CD4-positive, alpha-beta T cell treated with Interferon gamma for 1 hour (primary cell): ENCODE measurements at regions not wholly inside any gene's neighbourhood (a gene's known extent, or its start where the extent isn't known, plus 50 kb on each side); places are given as distances from the start of the nearest gene placed in this dataset.
"Not testable (repeated sequence)": the region's sequence is repeated elsewhere in the genome, so short reads cannot be mapped to it uniquely, and the experiment has no call there.

ENCODE experiments used
- DNase-seq: peaks from one replicate; pipeline ENCODE4 v3.0.0-alpha.2; 2020

DNA sequence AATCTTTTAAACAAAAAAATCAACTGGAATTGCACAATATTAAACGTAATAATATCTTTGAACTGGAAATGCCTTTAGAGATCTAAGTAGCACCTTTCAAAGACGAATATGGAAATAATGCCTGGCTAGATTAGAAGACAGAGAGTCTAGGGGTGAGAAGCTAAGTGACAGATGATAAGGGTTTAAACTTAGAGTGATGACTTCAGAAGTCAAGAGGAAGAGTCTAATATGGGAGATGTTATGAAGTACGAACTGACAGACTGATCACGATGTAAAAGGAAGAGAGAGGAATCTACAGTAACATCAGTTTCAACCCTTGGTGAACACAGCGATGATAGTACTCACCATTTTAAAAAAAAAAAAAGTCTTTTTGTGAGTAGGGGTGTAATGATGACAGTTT, 57.9 kb downstream of the HINT1 start:
- no peak for DNase-seq

DNA sequence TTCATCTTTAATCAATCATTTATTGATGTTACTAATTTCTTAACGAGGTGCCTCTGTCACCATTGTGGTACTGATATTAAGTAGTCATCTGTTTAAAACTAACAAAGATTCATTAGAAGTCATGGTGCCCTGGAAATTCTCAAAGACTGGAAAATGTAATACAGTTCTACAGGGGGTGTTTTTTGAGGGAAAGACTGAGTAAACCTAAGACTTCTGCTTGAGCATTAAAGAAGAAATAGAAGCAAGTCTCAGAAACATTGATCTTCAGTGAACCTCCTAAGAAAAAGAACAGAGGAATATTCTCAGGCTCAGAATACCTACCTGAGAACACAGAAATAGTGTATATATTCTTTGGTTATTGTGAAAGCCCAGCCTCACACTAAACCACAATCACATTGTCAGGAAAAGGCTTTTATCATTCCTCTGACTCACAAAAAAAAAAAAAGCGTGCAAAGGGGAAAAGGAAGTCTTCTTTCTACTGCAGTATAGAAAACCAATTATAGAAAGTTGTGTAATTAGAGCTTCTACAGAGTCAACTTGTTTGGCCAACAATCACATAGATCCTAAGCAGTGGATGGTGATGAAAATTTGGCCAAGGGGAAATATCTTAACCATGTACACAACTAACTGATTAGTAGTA, 60.8 kb downstream of the HINT1 start:
- DNase-seq: no peak

DNA sequence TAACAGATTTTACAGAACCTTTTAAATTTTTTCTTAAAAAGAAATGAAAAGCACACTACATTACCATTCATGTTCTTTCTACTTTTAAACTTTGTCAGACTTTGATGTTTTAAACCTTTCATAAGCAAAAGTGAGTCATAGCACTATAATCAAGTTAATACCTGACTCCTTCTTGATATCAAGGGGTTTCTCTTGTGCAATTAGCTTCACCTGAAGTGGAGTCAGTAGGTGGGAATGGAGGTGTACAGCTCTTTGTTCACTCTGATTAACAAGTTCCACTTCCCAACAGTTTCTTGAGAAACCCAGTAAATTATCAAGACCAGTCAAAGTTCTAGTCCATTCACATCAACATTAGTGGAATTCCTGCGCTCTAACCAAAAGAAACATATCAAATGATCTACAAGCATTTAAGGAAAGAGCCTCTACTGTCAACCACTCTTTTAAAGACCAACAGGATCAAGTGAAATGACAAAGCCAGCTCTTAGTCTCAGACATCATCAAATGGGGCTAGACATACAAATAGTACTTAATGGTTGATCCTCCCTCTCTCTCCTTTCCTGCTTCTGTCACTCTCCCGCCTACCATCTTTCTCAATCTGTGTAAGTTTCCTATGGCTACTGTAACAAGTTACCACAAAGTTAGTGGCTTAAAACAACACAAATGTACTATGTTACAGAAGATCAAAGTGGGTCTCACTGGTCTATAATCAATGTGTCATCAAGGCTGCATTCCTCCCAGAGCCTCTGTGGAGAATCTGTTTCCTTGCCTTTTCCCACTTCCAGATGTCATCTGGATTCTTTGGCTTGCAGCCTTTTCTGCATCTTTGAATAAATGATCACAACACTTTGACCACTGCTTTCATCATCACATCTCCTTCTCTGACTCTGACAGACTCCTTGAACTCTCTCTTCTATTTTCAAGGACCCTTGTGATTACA, 68.0 kb downstream of the HINT1 start:
- DNase-seq: no peak

DNA sequence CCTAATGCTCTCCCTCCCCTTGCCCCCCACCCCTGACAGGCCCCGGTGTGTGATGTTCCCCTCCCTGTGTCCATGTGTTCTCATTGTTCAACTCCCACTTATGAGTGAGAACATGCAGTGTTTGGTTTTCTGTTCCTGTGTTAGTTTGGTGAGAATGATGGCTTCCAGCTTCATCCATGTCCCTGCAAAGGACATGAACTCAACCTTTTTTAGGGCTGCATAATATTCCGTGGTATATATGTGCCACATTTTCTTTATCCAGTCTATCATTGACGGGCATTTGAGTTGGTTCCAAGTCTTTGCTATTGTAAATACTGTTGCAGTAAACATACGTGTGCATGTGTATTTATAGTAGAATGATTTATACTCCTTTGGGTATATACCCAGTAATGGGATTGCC, 69.5 kb downstream of the HINT1 start:
- not testable (repeated sequence) for DNase-seq

DNA sequence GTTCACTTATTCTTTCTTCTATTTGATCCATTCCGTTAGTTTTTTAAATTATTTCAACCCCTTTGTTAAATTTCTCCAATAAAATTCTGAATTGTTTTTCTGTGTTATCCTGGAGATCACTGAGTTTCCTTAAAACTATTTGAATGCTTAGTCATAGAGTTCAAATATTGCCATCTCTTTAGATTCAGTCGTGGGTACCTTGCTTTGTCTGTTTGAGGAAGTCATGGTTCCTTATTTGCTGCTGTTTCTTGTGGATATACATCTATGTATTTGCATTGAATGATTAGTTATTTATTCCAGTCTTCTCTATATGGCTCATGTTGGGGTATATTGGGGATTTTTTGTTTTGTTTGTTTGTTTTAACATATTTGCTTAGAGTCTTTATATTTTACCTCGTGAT, 80.6 kb downstream of the HINT1 start:
- no peak for DNase-seq

DNA sequence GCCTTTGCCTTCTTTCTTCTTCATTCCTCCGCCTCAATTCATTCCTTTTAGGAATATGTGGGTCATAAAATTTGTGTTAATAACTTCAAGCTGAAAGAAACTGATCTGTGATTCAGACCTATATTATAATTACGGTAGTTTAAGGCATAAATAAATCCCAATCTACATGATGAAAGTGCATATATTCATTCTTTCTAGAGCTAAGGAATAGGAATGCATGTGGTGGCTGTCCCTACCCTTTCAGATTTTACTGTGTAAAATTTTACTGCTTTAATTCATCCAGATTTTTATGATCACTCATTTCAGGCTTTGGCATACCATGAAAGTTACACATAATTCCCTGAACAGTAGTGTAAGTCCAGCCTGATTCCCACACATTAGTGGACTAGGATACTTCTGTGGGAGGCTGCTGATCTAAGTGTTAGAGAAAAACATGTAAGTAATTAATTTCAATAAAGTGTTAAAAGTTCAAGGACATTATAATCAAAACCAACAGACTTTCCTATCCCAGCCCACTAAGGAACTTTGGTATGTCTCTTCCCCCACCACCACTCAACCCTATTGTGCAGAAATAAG, 83.1 kb downstream of the HINT1 start:
- no peak for DNase-seq

DNA sequence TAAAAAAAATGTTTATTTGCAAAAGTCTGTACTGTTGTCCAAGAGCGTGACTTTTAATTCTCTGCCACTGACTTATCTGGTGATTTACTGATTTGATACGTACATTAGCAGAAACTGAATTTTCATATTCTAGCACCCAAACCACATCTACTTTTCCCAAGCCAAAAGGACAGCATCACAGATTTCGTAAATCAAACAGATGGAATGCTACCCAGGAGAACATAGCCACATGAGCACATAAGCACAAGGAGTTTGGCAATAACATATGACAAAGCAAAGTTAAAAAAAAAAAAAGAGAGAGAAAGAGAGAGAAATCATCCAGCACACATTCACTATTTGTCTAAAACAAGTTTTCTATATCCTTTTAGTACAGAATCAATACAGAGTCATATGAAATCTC, 83.7 kb downstream of the HINT1 start:
- no peak for DNase-seq

DNA sequence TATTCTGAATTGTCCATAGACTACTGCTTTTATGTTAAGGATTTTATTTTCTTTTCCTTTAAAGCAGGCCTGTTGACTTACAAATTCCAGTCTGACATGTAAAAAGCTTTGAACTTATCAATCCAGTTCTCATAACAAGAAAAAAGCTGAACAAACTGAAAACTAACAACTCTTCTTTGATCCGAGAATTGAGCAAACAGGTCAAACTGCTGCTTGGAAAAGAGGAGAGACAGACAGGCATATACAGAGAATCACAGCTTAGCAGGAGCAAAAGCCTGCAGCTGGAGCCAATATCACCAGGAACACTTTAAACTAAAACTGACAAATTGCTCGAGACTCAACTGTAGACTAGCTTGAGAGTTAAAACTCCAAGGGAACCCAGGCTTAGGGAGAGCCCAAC, 85.8 kb downstream of the HINT1 start:
- no peak for DNase-seq

DNA sequence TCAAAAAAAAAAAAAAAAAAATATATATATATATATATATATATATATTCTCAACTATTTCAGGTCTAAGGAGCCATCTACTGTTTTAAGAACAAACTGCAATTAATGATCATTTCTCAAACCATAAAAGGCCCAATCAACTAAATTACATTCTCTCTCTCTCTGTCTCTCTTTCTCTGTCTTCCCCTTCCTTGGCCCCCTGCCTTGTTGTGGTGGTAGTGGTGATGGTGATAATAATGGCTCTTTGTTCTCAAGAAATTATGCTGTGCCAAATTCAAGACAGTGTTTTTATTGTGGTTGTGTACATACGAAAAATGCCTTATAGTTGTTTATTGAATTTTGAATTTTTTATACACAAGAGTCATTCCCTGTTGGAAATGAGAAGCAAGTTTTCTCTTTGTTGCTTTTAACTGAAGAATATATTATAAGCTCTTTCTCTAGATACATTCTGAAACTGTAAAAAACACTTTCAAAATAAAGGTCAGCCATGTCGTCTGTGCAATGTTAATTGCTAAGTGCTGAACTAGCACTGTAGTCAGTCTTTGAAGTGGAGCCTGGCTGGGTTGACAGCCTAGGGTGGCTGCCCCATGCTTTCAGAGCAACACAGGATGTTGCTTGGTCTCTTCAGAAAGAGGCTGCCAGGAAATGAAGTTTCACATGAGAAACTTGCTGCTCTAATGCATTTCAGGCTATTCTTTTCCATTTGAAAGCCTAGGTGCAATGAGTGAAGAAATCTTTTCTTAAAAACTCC, 96.0 kb downstream of the HINT1 start:
- DNase-seq: peak; percentile 44

DNA sequence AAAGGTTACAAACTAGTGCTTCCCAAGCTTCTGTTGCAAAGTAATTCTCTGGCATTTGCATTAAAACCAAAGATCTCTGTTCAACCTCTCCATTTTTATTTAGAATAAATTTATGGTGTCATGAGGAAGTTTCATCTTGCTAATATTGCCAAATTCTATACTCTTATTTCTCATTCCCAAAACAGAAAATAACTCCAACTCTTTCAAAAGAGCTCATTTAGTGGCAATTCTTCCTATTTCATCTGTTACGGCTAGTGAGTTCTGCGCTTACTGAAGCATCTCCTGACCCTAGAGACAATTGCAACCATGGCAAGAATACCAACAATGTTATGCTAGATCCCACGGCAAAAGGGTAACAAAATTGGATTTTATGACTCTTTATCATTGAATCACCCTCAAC, 97.0 kb downstream of the HINT1 start:
- no peak for DNase-seq

DNA sequence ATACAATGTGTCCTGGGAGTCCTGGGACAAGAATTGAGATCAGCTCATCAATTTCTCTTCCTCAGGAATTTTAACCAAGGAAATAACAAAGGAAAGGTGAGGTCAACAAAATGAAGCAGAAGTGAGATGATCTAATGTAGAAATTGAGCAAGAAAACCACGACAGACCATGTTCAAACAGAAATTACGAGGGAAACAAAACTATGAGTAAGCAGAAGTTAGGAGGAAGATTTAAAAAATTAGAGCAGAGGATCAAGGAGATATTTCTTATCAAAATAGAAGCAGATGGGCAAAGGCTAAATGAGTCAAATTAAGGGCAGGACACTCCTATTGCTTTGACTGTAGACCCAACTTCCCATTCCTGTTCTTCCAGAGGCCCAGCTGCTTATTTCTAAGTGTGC, 97.4 kb downstream of the HINT1 start:
- no peak for DNase-seq

DNA sequence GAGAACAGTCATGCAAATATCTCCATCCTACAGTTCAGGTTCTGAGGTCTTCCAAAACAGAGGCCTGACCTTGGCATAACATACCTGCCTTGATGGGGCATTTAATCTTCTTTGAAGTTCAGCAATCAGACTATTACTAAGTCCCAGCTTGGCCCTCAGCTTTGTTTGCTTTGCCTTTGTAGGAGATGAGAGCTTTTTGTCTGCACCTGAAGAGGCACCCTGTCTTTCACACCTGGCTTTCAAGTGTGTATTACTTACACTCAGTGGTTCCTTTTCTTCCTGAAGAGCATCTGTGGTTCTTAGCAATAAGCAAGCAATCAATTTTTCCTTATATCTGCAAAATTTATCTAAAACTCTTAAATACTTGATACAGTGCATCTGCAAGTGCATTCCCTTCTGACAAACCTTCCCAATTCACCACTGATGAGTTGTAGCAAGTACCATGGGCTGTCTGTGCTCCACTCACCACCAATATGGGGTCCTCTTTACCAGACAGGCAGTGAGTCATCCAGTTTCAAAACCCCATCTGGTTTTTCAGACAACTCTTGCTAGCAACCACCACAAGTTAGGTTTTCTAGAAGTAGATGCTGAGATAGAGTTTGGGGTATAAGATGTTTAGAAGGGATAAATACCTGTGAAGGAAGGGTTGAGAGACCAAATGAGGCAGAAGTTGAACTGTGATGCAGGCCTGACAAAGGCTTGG, 100.2 kb downstream of the HINT1 start:
- DNase-seq: no peak

DNA sequence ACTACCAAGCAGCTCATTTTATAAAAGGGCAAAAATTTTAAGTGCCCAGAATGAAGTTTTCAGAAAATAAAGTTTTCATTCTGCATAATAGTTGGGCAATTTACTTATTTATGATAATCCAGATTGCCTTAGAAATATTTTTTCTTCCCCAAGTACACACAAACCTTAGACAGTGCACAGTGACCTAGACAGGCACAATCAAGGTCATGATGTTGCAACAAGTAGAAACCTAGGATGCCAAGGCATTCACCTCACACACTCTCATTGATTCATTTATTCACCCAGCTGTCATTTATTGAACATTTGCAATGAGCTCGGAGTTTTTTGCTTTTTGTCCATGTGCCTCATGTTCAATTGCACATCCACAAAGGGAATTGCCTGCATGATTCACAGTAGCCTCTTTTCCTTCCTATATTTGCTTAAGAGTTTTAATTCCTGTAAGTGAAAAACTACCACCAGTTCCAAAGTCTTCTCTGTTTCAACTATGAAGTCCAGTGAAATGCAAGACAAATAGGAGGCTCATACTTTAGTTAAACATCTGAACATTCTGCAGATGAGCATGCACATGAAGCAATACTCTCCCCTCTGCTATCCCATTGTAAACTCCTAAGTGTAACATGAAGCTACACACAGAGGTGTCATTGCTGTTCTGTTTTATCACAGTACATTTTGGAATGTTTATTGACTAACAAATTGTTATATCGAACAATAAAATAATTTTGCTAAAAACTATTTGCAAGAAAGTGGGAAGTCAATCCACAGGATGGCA, 122.9 kb downstream of the HINT1 start:
- DNase-seq: no peak

DNA sequence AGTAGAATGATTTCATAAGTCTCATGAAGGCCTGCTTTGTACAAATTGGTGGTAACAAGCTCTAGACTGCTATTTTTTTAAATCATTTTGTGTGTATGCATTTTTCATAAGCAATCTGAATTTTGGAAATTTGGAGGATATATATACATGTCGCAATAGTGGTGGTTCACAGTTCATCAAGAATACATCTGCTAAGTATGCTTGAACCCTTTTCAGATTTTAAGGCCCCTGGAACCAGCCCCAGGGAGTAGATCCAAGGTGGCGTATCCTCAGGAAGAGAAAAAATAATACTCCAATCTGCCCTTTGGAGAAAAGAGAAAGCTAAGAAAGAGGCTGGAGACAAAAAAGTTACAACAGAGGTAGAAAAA, 141.6 kb downstream of the HINT1 start:
- DNase-seq: no peak

DNA sequence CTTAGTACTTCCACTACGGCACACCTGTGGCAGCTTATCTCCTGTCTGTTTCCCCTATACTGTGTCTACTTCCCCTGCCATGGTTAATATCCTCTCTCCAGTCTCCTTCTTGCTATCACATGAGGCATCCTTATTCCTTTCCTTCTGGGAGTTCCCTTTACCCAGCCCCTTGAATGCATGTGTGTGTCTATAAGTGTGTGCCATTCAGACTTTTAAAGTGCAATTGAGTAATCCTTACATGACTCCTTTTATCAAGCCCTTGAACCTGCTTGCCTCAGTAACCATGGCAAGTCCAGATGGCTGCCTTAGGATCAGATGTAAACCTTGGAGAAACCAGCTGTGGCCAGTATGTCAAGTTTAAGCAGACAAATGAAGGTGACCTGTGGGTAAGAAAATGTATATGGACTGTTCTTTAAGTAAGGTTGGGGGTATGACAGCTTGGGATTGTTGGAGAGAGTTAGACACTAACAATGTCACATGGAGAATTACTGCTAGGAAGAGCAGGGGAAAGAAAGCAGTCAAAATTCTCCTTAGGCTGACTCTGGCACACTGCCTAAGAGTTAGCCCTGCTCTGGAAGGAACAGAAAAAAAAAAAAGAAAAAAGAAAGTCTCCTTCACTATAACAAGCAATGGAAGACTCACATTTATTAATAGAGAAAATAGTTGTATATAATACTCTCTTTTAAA, 142.1 kb downstream of the HINT1 start:
- no peak for DNase-seq

DNA sequence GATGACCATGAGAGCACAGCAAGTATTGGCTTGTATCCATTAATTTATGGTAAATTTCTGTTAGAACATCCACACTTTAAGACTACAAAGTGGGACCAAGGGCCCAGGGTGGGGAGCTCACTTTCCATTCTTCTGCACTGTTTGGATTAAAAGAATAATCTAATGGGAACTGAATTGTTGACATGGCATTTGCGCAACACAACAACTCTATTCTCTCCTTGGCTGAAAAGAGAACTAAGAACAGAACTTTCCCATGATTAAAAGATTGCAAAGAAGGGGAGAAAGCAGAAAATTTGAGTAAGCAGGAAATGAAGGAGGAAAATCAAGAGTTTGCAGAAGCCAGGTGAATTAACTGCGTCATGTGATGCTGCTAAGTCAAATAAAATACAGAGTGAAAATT, 143.4 kb downstream of the HINT1 start:
- no peak for DNase-seq

DNA sequence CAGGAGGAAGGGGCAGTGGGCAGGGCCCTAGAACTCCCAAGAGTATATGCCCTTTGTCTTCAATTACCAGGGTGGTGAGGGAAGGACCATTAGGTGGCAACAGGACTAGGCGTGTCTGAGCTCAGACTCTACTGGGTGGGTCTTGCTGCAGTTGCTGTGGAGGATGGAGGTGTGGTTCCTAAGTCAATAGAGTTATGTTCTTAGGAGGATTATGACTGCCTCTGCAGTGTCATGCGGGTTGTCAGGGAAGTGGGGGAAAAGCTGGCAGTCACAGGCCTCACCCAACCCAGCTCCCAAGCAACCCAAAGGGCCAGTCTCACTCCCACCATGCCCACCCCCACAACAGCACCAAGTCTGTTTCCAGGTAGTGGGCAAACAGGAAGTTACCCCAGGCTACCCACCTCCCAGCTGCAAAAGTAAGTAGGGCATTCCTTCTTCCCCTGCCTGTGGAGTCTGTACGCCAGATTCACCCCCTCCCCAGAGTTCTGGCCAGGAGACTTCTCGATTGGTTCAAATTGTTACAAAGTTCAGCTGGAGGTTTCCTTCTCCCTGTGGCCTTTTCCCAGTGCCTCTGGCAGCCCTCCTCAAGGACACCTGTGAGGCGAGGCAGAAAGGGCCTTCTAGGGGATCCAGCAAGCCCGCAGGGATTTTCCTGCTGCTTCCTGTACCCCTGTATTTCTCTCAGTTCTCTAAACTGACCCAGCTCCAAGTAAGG, 145.3 kb downstream of the HINT1 start:
- no peak for DNase-seq

DNA sequence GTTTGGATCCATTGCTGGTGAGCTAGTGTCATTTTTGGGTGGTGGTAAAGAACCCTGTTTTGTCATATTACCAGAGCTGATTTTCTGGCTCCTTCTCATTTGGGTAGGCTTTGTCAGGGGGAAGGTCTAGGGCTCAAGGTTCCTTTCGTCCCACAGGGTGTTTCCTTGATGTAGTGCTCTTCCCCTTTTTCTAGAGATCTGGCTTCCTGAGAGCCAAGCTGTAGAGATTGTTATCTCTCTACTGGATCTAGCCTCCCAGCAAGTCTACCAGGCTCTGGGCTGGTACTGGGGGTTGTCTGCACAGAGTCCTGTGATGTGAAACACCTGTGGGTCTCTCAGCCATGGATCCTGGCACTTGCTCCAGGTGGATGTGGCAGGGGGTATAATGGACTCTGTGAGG, 145.9 kb downstream of the HINT1 start:
- no peak for DNase-seq

DNA sequence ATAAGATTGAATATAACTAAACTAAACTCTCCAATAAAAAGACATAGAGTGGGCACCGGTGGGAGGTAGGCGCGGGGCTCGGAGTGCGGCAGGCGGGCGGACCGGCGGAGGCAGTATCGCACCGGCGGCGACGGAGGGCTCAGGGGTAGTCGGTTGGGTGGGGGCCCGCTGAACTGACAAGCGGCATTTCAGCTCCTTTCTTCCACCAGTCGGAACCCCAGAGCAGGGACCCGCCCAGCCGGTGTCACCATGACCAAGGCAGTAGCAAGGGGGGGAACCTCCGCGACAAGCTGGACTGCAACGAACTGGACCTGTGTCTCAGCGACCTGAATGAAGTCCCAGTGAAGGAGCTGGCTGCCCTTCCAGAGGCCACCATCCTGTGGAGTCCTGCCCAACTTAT, 156.7 kb downstream of the HINT1 start:
- no peak for DNase-seq

DNA sequence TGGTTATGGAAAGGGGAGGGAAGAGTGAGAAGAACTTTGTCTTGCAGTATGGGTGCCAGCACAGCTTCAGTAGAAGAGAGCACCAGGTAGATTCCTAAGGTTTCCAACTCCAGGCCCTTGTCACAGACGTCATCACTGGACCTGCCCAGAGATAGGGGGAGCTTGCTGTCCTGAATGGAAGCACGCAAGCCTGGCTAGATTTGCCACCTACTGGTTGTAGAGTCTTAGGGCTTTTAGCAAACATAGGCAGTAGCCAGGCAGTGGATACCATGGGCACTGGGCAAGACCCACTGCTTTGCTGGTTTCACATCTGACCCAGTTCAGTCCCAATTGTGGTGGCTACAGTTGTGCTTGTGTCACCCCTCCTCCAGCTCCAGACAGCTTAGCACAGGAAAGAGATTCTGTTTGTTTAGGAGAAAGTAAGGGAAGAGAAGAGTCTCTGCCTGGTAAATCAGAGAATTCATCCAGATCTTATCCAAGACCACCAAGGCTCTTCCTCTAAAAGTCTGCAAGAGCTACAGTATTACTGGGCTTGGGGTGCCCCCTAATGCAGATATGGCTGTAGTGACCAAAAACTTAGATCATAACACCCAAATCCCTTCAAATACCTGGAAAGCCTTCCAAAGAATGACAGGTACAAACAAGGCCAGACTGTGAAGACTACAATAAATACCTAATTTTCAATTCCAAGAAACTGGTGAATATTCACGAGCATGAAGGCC, 158.9 kb downstream of the HINT1 start:
- DNase-seq: no peak
